ENCODE measurements at regions not wholly inside any gene's neighbourhood (a gene's known extent, or its start where the extent isn't known, plus 50 kb on each side); places are given as distances from the start of the nearest gene placed in this dataset.

- no peak overlapping the region for H3K4me3 Mint-ChIP-seq
- H3K27me3 Mint-ChIP-seq, result peaks cover 43% of the 10 kb centered on the region
- no peak for ATAC-seq
- peaks cover 10% of the 10 kb centered on the region for H3K9me3 Mint-ChIP-seq
- no peak overlapping the region for H3K27ac Mint-ChIP-seq
- H3K36me3 Mint-ChIP-seq, result no peaks in the 10 kb centered on the region
- H3K4me1 Mint-ChIP-seq, result peaks cover 19% of the 10 kb centered on the region
Measured at GRCh38 chr9:2243666-2244555, 228.8 kb downstream of the SMARCA2 start.

- Mint-ChIP-seq H3K27me3 (peaks cover 36% of the 10 kb centered on the region), H3K27ac (no peak overlapping the region), H3K36me3 (no peaks in the 10 kb centered on the region), H3K9me3 (peaks cover 10% of the 10 kb centered on the region), H3K4me1 (peaks cover 8% of the 10 kb centered on the region), H3K4me3 (no peak overlapping the region)
- ATAC-seq, result no peak
Measured at GRCh38 chr9:2247340-2247739, 232.2 kb downstream of the SMARCA2 start.

GRCh38 chr9:2248768-2249265, 233.7 kb downstream of the SMARCA2 start:
- peaks cover 21% of the 10 kb centered on the region for H3K27me3 Mint-ChIP-seq
- H3K4me1 Mint-ChIP-seq, result no peaks in the 10 kb centered on the region
- no peak for ATAC-seq
- H3K4me3 Mint-ChIP-seq, result no peak overlapping the region
- H3K36me3 Mint-ChIP-seq, result no peaks in the 10 kb centered on the region
- H3K9me3 Mint-ChIP-seq, result peaks cover 14% of the 10 kb centered on the region
- H3K27ac Mint-ChIP-seq, result no peak overlapping the region

GRCh38 chr9:2253636-2254580, 238.8 kb downstream of the SMARCA2 start:
- Mint-ChIP-seq H3K4me3 (no peak overlapping the region), H3K9me3 (peaks cover 4% of the 10 kb centered on the region), H3K27ac (no peak overlapping the region), H3K27me3 (peaks cover 9% of the 10 kb centered on the region), H3K36me3 (no peaks in the 10 kb centered on the region), H3K4me1 (peaks cover 11% of the 10 kb centered on the region)
- no peak for ATAC-seq

GRCh38 chr9:2255128-2255527, 240.0 kb downstream of the SMARCA2 start:
- Mint-ChIP-seq H3K36me3 (no peaks in the 10 kb centered on the region), H3K27me3 (peaks cover 9% of the 10 kb centered on the region), H3K4me1 (peaks cover 11% of the 10 kb centered on the region), H3K4me3 (no peak overlapping the region), H3K9me3 (peaks cover 4% of the 10 kb centered on the region), H3K27ac (no peak overlapping the region)
- no peak for ATAC-seq

- peak; percentile 67 for ATAC-seq
- H3K4me1 Mint-ChIP-seq, result peaks cover 11% of the 10 kb centered on the region
- H3K4me3 Mint-ChIP-seq, result no peak overlapping the region
- no peaks in the 10 kb centered on the region for H3K27me3 Mint-ChIP-seq
- H3K9me3 Mint-ChIP-seq, result peaks cover 4% of the 10 kb centered on the region
- no peak overlapping the region for H3K27ac Mint-ChIP-seq
- H3K36me3 Mint-ChIP-seq, result no peaks in the 10 kb centered on the region
Measured at GRCh38 chr9:2257248-2257929, 242.2 kb downstream of the SMARCA2 start.

- Mint-ChIP-seq H3K4me3 (no peak overlapping the region), H3K4me1 (peaks cover 23% of the 10 kb centered on the region), H3K9me3 (no peaks in the 10 kb centered on the region), H3K27ac (no peak overlapping the region), H3K36me3 (no peaks in the 10 kb centered on the region), H3K27me3 (no peaks in the 10 kb centered on the region)
- no peak for ATAC-seq
Measured at GRCh38 chr9:2260417-2261306, 245.5 kb downstream of the SMARCA2 start.

- Mint-ChIP-seq H3K36me3 (no peaks in the 10 kb centered on the region), H3K4me1 (peaks cover 23% of the 10 kb centered on the region), H3K9me3 (no peaks in the 10 kb centered on the region), H3K27me3 (no peaks in the 10 kb centered on the region), H3K27ac (no peak overlapping the region), H3K4me3 (no peak overlapping the region)
- no peak for ATAC-seq
Measured at GRCh38 chr9:2261421-2262103, 246.4 kb downstream of the SMARCA2 start.

GRCh38 chr9:2262386-2263071, 247.4 kb downstream of the SMARCA2 start:
- Mint-ChIP-seq H3K4me1 (peaks cover 17% of the 10 kb centered on the region), H3K36me3 (no peaks in the 10 kb centered on the region)

GRCh38 chr9:2263111-2263510, 248.0 kb downstream of the SMARCA2 start:
- no peak for ATAC-seq
- no peaks in the 10 kb centered on the region for H3K9me3 Mint-ChIP-seq
- peaks cover 12% of the 10 kb centered on the region for H3K4me1 Mint-ChIP-seq
- no peaks in the 10 kb centered on the region for H3K27me3 Mint-ChIP-seq
- no peak overlapping the region for H3K4me3 Mint-ChIP-seq
- H3K36me3 Mint-ChIP-seq, result no peaks in the 10 kb centered on the region
- H3K27ac Mint-ChIP-seq, result peak overlapping the region; percentile 34

More at GRCh38 chr9:2262386-2263071, 247.4 kb downstream of the SMARCA2 start:
- Mint-ChIP-seq H3K4me3 (no peak overlapping the region), H3K27ac (no peak overlapping the region), H3K27me3 (no peaks in the 10 kb centered on the region), H3K9me3 (no peaks in the 10 kb centered on the region)
- ATAC-seq, result no peak

- no peaks in the 10 kb centered on the region for H3K36me3 Mint-ChIP-seq
- H3K27me3 Mint-ChIP-seq, result no peaks in the 10 kb centered on the region
- no peak overlapping the region for H3K4me3 Mint-ChIP-seq
- no peak for ATAC-seq
- H3K27ac Mint-ChIP-seq, result peak overlapping the region; percentile 34
- H3K9me3 Mint-ChIP-seq, result no peaks in the 10 kb centered on the region
- H3K4me1 Mint-ChIP-seq, result peaks cover 12% of the 10 kb centered on the region
Measured at GRCh38 chr9:2263665-2264064, 248.5 kb downstream of the SMARCA2 start.

- H3K27ac Mint-ChIP-seq, result peak overlapping the region; percentile 34
Measured at GRCh38 chr9:2264081-2264480, 248.9 kb downstream of the SMARCA2 start.

GRCh38 chr9:2267181-2267745, 252.1 kb downstream of the SMARCA2 start:
- no peak for ATAC-seq
- Mint-ChIP-seq H3K4me1 (peaks cover 12% of the 10 kb centered on the region), H3K27ac (no peak overlapping the region), H3K36me3 (no peaks in the 10 kb centered on the region), H3K27me3 (no peaks in the 10 kb centered on the region), H3K4me3 (no peak overlapping the region), H3K9me3 (no peaks in the 10 kb centered on the region)

More at GRCh38 chr9:2264081-2264480, 248.9 kb downstream of the SMARCA2 start:
- H3K9me3 Mint-ChIP-seq, result no peaks in the 10 kb centered on the region
- peaks cover 12% of the 10 kb centered on the region for H3K4me1 Mint-ChIP-seq
- H3K36me3 Mint-ChIP-seq, result no peaks in the 10 kb centered on the region
- no peak for ATAC-seq
- H3K27me3 Mint-ChIP-seq, result no peaks in the 10 kb centered on the region
- H3K4me3 Mint-ChIP-seq, result no peak overlapping the region
